A172 (cell line): ENCODE measurements at regions not wholly inside any gene's neighbourhood (a gene's known extent, or its start where the extent isn't known, plus 50 kb on each side); places are given as distances from the start of the nearest gene placed in this dataset.
"Not testable (repeated sequence)": the region's sequence is repeated elsewhere in the genome, so short reads cannot be mapped to it uniquely, and the experiment has no call there.

ENCODE experiments used
- DNase-seq: peaks from one replicate; pipeline ENCODE4 v3.0.0-alpha.2; 2015; ENCODE audit warnings: low spot score

GRCh38 chr14:83899706-83900105 lies 1630.2 kb upstream of the FLRT2 start:
- DNase-seq: no peak

- DNase-seq: no peak
These were observed 1624.8 kb upstream of the FLRT2 start for GRCh38 chr14:83905157-83905556.

- no peak for DNase-seq
These were observed 1621.5 kb upstream of the FLRT2 start for GRCh38 chr14:83908419-83908818.

- no peak for DNase-seq
These were observed 1620.4 kb upstream of the FLRT2 start for GRCh38 chr14:83909507-83909906.

GRCh38 chr14:83912032-83912642 lies 1617.8 kb upstream of the FLRT2 start:
- no peak for DNase-seq

GRCh38 chr14:83913476-83913875 lies 1616.5 kb upstream of the FLRT2 start:
- no peak for DNase-seq

- no peak for DNase-seq
These were observed 1611.4 kb upstream of the FLRT2 start for GRCh38 chr14:83918546-83918945.

GRCh38 chr14:83919675-83920074 lies 1610.3 kb upstream of the FLRT2 start:
- DNase-seq: not testable (repeated sequence)

- no peak for DNase-seq
These were observed 1606.1 kb upstream of the FLRT2 start for GRCh38 chr14:83923842-83924241.

- no peak for DNase-seq
These were observed 1605.7 kb upstream of the FLRT2 start for GRCh38 chr14:83924259-83924658.

- no peak for DNase-seq
These were observed 1589.7 kb upstream of the FLRT2 start for GRCh38 chr14:83940253-83940652.

GRCh38 chr14:83958359-83958758 lies 1571.6 kb upstream of the FLRT2 start:
- no peak for DNase-seq

GRCh38 chr14:83960832-83961512 lies 1569.0 kb upstream of the FLRT2 start:
- no peak for DNase-seq

GRCh38 chr14:83969998-83970397 lies 1559.9 kb upstream of the FLRT2 start:
- DNase-seq: no peak

GRCh38 chr14:83972631-83973030 lies 1557.3 kb upstream of the FLRT2 start:
- DNase-seq: no peak

- no peak for DNase-seq
These were observed 1555.2 kb upstream of the FLRT2 start for GRCh38 chr14:83974647-83975163.

- DNase-seq: no peak
These were observed 1554.5 kb upstream of the FLRT2 start for GRCh38 chr14:83975435-83975834.

GRCh38 chr14:83975841-83976770 lies 1553.8 kb upstream of the FLRT2 start:
- no peak for DNase-seq

- DNase-seq: no peak
These were observed 1552.4 kb upstream of the FLRT2 start for GRCh38 chr14:83977583-83977982.

GRCh38 chr14:83981676-83982258 lies 1548.2 kb upstream of the FLRT2 start:
- DNase-seq: not testable (repeated sequence)

- DNase-seq: no peak
These were observed 1541.7 kb upstream of the FLRT2 start for GRCh38 chr14:83988275-83988674.

- no peak for DNase-seq
These were observed 1538.3 kb upstream of the FLRT2 start for GRCh38 chr14:83991666-83992065.
